ENCODE measurements at regions not wholly inside any gene's neighbourhood (a gene's known extent, or its start where the extent isn't known, plus 50 kb on each side); places are given as distances from the start of the nearest gene placed in this dataset.
"Not testable (repeated sequence)": the region's sequence is repeated elsewhere in the genome, so short reads cannot be mapped to it uniquely, and the experiment has no call there.

DNA sequence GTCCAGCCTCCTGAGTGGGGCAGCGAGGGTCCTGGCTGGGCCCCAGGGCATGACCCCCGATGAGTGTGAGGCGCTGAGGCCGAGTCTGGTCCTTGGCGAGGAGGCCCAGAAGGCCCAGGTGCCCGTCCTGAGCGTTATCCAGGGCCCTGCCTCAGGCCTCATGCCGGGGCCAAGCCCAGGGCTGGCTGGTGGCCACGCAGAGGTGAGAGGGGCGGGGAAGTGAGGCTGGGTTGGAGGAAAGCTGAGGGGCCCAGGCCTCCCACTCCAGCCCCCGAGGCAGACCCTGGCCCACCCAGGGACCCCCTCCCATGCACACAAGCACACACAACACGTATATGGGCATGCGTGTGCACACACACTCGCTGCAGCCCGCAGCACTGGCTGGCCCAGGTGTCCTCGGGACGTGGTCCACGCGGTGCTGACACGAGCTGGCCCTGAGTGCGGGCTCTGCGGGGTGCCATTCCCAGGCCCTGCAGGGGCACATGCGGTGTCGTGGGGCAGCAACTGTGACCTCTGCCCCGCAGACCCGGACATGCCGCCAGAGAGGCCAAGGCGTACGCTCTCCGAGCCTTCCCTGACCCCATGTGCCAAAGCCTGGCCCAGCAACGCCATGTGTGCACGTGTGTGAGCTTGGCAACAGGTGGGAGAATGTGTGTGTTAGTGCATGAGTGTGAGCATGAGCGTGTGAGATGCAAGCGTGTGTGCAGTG, 160.2 kb downstream of the TMEM121 start:
- TF ChIP-seq, protein P1, sequence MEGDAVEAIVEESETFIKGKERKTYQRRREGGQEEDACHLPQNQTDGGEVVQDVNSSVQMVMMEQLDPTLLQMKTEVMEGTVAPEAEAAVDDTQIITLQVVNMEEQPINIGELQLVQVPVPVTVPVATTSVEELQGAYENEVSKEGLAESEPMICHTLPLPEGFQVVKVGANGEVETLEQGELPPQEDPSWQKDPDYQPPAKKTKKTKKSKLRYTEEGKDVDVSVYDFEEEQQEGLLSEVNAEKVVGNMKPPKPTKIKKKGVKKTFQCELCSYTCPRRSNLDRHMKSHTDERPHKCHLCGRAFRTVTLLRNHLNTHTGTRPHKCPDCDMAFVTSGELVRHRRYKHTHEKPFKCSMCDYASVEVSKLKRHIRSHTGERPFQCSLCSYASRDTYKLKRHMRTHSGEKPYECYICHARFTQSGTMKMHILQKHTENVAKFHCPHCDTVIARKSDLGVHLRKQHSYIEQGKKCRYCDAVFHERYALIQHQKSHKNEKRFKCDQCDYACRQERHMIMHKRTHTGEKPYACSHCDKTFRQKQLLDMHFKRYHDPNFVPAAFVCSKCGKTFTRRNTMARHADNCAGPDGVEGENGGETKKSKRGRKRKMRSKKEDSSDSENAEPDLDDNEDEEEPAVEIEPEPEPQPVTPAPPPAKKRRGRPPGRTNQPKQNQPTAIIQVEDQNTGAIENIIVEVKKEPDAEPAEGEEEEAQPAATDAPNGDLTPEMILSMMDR (IDR thresholded peaks at IDR 0.05) = not testable (repeated sequence)
- not testable (repeated sequence) for TF ChIP-seq POLR2A (IDR thresholded peaks at IDR 0.05); POLR2AphosphoS5 (IDR thresholded peaks at IDR 0.05); EP300 (IDR thresholded peaks at IDR 0.05; ENCODE audit: low read depth)
